DND-41 (cell line): ENCODE measurements at regions not wholly inside any gene's neighbourhood (a gene's known extent, or its start where the extent isn't known, plus 50 kb on each side); places are given as distances from the start of the nearest gene placed in this dataset.

Experiments used
- ATAC-seq: fragments of 200-7000 bp; cut with Tn5 transposase; 3 replicates; pipeline ENCODE4 v1.9.1; 2021; ENCODE audit warnings: low read depth; ENCODE audit not compliant: insufficient read depth
- DNase-seq: peaks from one replicate; pipeline ENCODE4 v3.0.0-alpha.2; 2020
- H2AFZ ChIP-seq: 2 replicates; pipeline ENCODE4 v1.6.0; 2012; ENCODE audit warnings: low read depth, low read length
- H3K27ac ChIP-seq: 2 replicates; pipeline ENCODE4 v1.5.1; 2012; ENCODE audit warnings: low read length, inconsistent platforms
- H3K27me3 ChIP-seq: fragments of 200-600 bp; sonication (generic); 2 replicates; pipeline ENCODE4 v1.6.0; 2012; ENCODE audit warnings: low read length, mild to moderate bottlenecking, inconsistent platforms; ENCODE audit not compliant: insufficient read depth, poor library complexity
- H3K36me3 ChIP-seq: 2 replicates; pipeline ENCODE4 v1.5.1; 2012; ENCODE audit warnings: low read length, inconsistent platforms; ENCODE audit not compliant: insufficient read depth
- H3K4me1 ChIP-seq: 2 replicates; pipeline ENCODE4 v1.5.1; 2012; ENCODE audit warnings: mild to moderate bottlenecking, low read length; ENCODE audit not compliant: insufficient read depth
- H3K4me2 ChIP-seq: 2 replicates; pipeline ENCODE4 v1.6.0; 2012; ENCODE audit warnings: mild to moderate bottlenecking, moderate library complexity, low read length, inconsistent platforms; ENCODE audit not compliant: insufficient read depth
- H3K4me3 ChIP-seq, 2 experiments: fragments of 200-600 bp in 1 of 2; shearing (Covaris generic) in 1 of 2; 2 replicates each; pipeline ENCODE4 v1.5.1; 2012 to 2016; ENCODE audit warnings: inconsistent platforms in 2 of 2, low read length in 2 of 2, mild to moderate bottlenecking in 2 of 2, low read depth in 1 of 2, moderate library complexity in 1 of 2
- H3K79me2 ChIP-seq: 2 replicates; pipeline ENCODE4 v1.6.0; 2012; ENCODE audit warnings: low read length, inconsistent platforms; ENCODE audit not compliant: insufficient read depth
- H3K9ac ChIP-seq: 2 replicates; pipeline ENCODE4 v1.6.0; 2012; ENCODE audit warnings: low read depth, mild to moderate bottlenecking, inconsistent platforms, low read length, moderate library complexity
- H3K9me3 ChIP-seq: 2 replicates; pipeline ENCODE4 v1.5.1; 2012; ENCODE audit warnings: low read length, moderate library complexity, mild to moderate bottlenecking, inconsistent platforms; ENCODE audit not compliant: insufficient read depth, severe bottlenecking
- H4K20me1 ChIP-seq: 2 replicates; pipeline ENCODE4 v1.6.0; 2012; ENCODE audit warnings: low read length; ENCODE audit not compliant: insufficient read depth
- CTCF ChIP-seq: IDR thresholded peaks from 2 replicates; pipeline ENCODE4 v1.5.1; 2012; ENCODE audit warnings: borderline replicate concordance, low read length, moderate library complexity, mild to moderate bottlenecking; ENCODE audit not compliant: poor library complexity, severe bottlenecking; ENCODE audit errors: extremely low read depth
- EZH2 ChIP-seq: IDR thresholded peaks from 3 replicates; pipeline ENCODE4 v1.6.1; 2012; ENCODE audit warnings: borderline replicate concordance, low read depth, mild to moderate bottlenecking, moderate library complexity, low read length, inconsistent platforms; ENCODE audit not compliant: severe bottlenecking

DNA sequence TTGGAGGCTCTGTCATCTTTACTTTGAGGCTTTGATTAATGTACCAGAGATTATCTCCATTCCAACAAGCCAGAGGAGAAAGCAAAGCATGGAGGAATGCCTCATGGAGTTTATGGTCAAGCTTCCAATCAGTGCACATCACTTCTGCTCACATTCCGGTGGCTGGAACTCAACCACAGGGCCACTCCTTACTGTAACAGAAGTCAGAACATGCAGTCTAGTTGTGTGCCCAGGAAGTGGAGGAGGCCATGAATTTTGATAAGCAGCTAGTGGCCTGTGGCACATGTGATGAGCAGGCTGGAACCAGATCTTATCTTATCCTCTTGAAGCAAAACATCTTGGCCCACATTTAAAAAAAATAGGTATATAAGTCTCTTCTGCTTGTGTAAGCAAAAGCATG, 258.9 kb upstream of the ARHGAP20 start:
- H4K20me1 ChIP-seq, result no peaks in the 10 kb centered on the region
- no peaks in the 10 kb centered on the region for H3K79me2 ChIP-seq
- no peak for ATAC-seq
- DNase-seq, result no peak
- no peaks in the 10 kb centered on the region for H3K9me3 ChIP-seq
- H3K4me1 ChIP-seq, result no peaks in the 10 kb centered on the region
- H3K27ac ChIP-seq, result no peak overlapping the region
- TF ChIP-seq CTCF (no peak), EZH2 (no peak)
- H3K36me3 ChIP-seq, result no peaks in the 10 kb centered on the region
- H2AFZ ChIP-seq, result no peak overlapping the region
- peaks cover 3% of the 10 kb centered on the region for H3K27me3 ChIP-seq
- H3K4me3 ChIP-seq, result no peak overlapping the region
- H3K4me2 ChIP-seq, result no peak overlapping the region
- no peak overlapping the region for H3K9ac ChIP-seq

DNA sequence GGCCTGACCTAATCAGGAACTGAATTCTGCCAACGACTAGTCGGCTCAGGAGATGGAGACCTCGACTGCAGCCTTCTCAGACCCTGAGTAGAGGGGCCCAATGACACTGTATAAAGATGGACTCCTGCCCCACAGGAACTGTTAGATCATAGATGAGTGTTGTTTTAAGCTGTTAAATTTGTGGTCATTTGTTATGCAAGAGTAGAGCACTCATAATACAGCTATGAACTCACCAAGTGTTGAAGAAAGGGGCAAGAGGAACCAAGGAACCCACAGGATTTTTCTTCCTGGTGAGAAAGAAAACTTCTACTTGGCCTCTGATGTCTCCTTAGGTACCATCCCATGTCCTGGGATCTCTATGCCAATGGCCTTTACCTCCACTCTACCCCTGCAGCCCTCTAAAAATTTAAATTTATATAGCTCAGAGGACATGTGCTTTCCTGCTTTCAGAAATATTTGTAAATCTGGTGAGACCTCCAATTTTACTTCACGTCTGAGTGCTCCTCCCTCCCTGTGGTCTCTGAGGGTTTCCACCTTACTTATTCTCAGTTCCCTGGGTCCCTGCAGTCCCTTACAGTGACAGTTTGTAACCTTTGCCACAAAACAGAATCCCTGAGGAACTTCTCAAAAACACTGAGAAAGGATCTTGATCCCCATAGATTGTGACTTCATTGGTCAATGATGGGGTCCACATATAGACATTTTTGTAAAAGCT, 256.3 kb upstream of the ARHGAP20 start:
- H3K27ac ChIP-seq, result no peak overlapping the region
- H3K9ac ChIP-seq, result no peak overlapping the region
- ATAC-seq (no peak), DNase-seq (no peak)
- H2AFZ ChIP-seq, result no peak overlapping the region
- no peaks in the 10 kb centered on the region for H3K4me1 ChIP-seq
- no peaks in the 10 kb centered on the region for H3K9me3 ChIP-seq
- H3K36me3 ChIP-seq, result no peaks in the 10 kb centered on the region
- TF ChIP-seq CTCF (no peak), EZH2 (no peak)
- H3K4me2 ChIP-seq, result no peak overlapping the region
- H3K4me3 ChIP-seq, result no peak overlapping the region
- H3K79me2 ChIP-seq, result no peaks in the 10 kb centered on the region
- H4K20me1 ChIP-seq, result no peaks in the 10 kb centered on the region
- H3K27me3 ChIP-seq, result peaks cover 3% of the 10 kb centered on the region

- TF ChIP-seq CTCF (no peak), EZH2 (no peak)
- no peak overlapping the region for H2AFZ ChIP-seq
- no peaks in the 10 kb centered on the region for H3K9me3 ChIP-seq
- H3K4me1 ChIP-seq, result no peaks in the 10 kb centered on the region
- no peaks in the 10 kb centered on the region for H4K20me1 ChIP-seq
- H3K79me2 ChIP-seq, result no peaks in the 10 kb centered on the region
- H3K4me3 ChIP-seq, result no peak overlapping the region
- no peak overlapping the region for H3K27ac ChIP-seq
- H3K4me2 ChIP-seq, result no peak overlapping the region
- no peak overlapping the region for H3K9ac ChIP-seq
- H3K36me3 ChIP-seq, result no peaks in the 10 kb centered on the region
- no peak for ATAC-seq
- DNase-seq, result no peak
- peaks cover 3% of the 10 kb centered on the region for H3K27me3 ChIP-seq
Measured at GRCh38 chr11:110966131-110966530, 253.9 kb upstream of the ARHGAP20 start.

GRCh38 chr11:110962921-110963320, 250.7 kb upstream of the ARHGAP20 start:
- H3K4me3 ChIP-seq, result no peak overlapping the region
- H3K27ac ChIP-seq, result no peak overlapping the region
- no peaks in the 10 kb centered on the region for H3K36me3 ChIP-seq
- no peaks in the 10 kb centered on the region for H3K27me3 ChIP-seq
- no peak overlapping the region for H3K9ac ChIP-seq
- H3K4me1 ChIP-seq, result no peaks in the 10 kb centered on the region
- H4K20me1 ChIP-seq, result no peaks in the 10 kb centered on the region
- TF ChIP-seq EZH2 (no peak), CTCF (no peak)
- no peaks in the 10 kb centered on the region for H3K79me2 ChIP-seq
- no peak overlapping the region for H3K4me2 ChIP-seq
- H2AFZ ChIP-seq, result no peak overlapping the region
- ATAC-seq (no peak), DNase-seq (no peak)
- H3K9me3 ChIP-seq, result no peaks in the 10 kb centered on the region
